H9 (cell line): ENCODE measurements at regions not wholly inside any gene's neighbourhood (a gene's known extent, or its start where the extent isn't known, plus 50 kb on each side); places are given as distances from the start of the nearest gene placed in this dataset.

Source experiments
- DNase-seq: peaks from one replicate; pipeline ENCODE4 v3.0.0-alpha.2; 2017
- H2AFZ ChIP-seq: one replicate; pipeline ENCODE4 v1.6.1; 2013; ENCODE audit warnings: mild to moderate bottlenecking, low read length, control low read depth, moderate library complexity
- H2AK5ac ChIP-seq: 2 replicates; pipeline ENCODE4 v1.6.1; 2013; ENCODE audit warnings: low read length, control low read depth, mixed read lengths; ENCODE audit not compliant: insufficient read length
- H2BK120ac ChIP-seq: one replicate; pipeline ENCODE4 v1.6.1; 2013; ENCODE audit warnings: low read depth, mild to moderate bottlenecking, low read length, control low read depth, inconsistent platforms; ENCODE audit not compliant: poor library complexity, severe bottlenecking
- H2BK12ac ChIP-seq: 2 replicates; pipeline ENCODE4 v1.6.1; 2013; ENCODE audit warnings: low read length, control low read depth, mixed read lengths, low read depth; ENCODE audit not compliant: insufficient read length
- H2BK15ac ChIP-seq: 2 replicates; pipeline ENCODE4 v1.6.1; 2013; ENCODE audit warnings: low read depth, low read length, control low read depth
- H2BK20ac ChIP-seq: one replicate; pipeline ENCODE4 v1.6.1; 2013; ENCODE audit warnings: low read depth, mild to moderate bottlenecking, low read length, control low read depth, inconsistent platforms; ENCODE audit not compliant: poor library complexity, severe bottlenecking
- H2BK5ac ChIP-seq: 2 replicates; pipeline ENCODE4 v1.6.1; 2013; ENCODE audit warnings: low read length, control low read depth, mixed read lengths; ENCODE audit not compliant: insufficient read length
- H3K14ac ChIP-seq: 2 replicates; pipeline ENCODE4 v1.6.1; 2013; ENCODE audit warnings: low read length, control low read depth; ENCODE audit not compliant: insufficient read depth
- H3K18ac ChIP-seq: 2 replicates; pipeline ENCODE4 v1.6.1; 2013; ENCODE audit warnings: low read depth, mild to moderate bottlenecking, mixed read lengths, low read length, control low read depth; ENCODE audit not compliant: insufficient read length
- H3K23ac ChIP-seq: 2 replicates; pipeline ENCODE4 v1.6.1; 2013; ENCODE audit warnings: low read length, control low read depth, mixed read lengths, low read depth; ENCODE audit not compliant: insufficient read length
- H3K23me2 ChIP-seq: 2 replicates; pipeline ENCODE4 v1.6.1; 2013; ENCODE audit warnings: low read depth, mild to moderate bottlenecking, mixed read lengths, low read length, control low read depth; ENCODE audit not compliant: insufficient read length, poor library complexity, severe bottlenecking
- H3K27ac ChIP-seq: 2 replicates; pipeline ENCODE4 v1.5.1; 2013; ENCODE audit warnings: low read length, control low read depth, mixed read lengths, low read depth; ENCODE audit not compliant: insufficient read length
- H3K27me3 ChIP-seq: 2 replicates; pipeline ENCODE4 v1.6.1; 2013; ENCODE audit warnings: low read length, control low read depth, inconsistent platforms; ENCODE audit not compliant: insufficient read depth
- H3K4ac ChIP-seq: 2 replicates; pipeline ENCODE4 v1.6.1; 2013; ENCODE audit warnings: low read depth, mild to moderate bottlenecking, control low read depth, inconsistent platforms, low read length, moderate library complexity
- H3K4me1 ChIP-seq: 2 replicates; pipeline ENCODE4 v1.6.1; 2013; ENCODE audit warnings: low read length, control low read depth, inconsistent platforms; ENCODE audit not compliant: insufficient read depth
- H3K4me2 ChIP-seq: 2 replicates; pipeline ENCODE4 v1.6.1; 2013; ENCODE audit warnings: low read length, control low read depth, mixed read lengths; ENCODE audit not compliant: insufficient read length, insufficient read depth
- H3K56ac ChIP-seq: 2 replicates; pipeline ENCODE4 v1.6.1; 2013; ENCODE audit warnings: low read depth, mild to moderate bottlenecking, mixed read lengths, low read length, control low read depth; ENCODE audit not compliant: insufficient read length
- H3K79me1 ChIP-seq: 2 replicates; pipeline ENCODE4 v1.6.1; 2013; ENCODE audit warnings: low read depth, mild to moderate bottlenecking, moderate library complexity, low read length, control low read depth, inconsistent platforms; ENCODE audit not compliant: insufficient read depth, poor library complexity, severe bottlenecking
- H3K79me2 ChIP-seq: 2 replicates; pipeline ENCODE4 v1.6.1; 2013; ENCODE audit warnings: low read length, control low read depth, inconsistent platforms; ENCODE audit not compliant: insufficient read depth
- H3K9ac ChIP-seq: 2 replicates; pipeline ENCODE4 v1.6.1; 2013; ENCODE audit warnings: low read length, control low read depth, mixed read lengths; ENCODE audit not compliant: insufficient read length; ENCODE audit errors: extremely low read depth
- H3K9me3 ChIP-seq: one replicate; pipeline ENCODE4 v1.6.1; 2013; ENCODE audit warnings: low read depth, low read length, inconsistent platforms; ENCODE audit not compliant: control insufficient read depth
- H3T11ph ChIP-seq: one replicate; pipeline ENCODE4 v1.6.1; 2013; ENCODE audit warnings: mild to moderate bottlenecking, low read length, control low read depth, inconsistent platforms
- H4K20me1 ChIP-seq: one replicate; pipeline ENCODE4 v1.6.1; 2013; ENCODE audit not compliant: control insufficient read depth, insufficient read length, insufficient read depth
- H4K5ac ChIP-seq: 2 replicates; pipeline ENCODE4 v1.6.1; 2013; ENCODE audit warnings: low read depth, mild to moderate bottlenecking, mixed read lengths, low read length, control low read depth; ENCODE audit not compliant: insufficient read length
- H4K8ac ChIP-seq: replicated peaks from 2 replicates; pipeline ENCODE4 v1.6.1; 2013; ENCODE audit warnings: low read length, control low read depth, mixed read lengths, low read depth; ENCODE audit not compliant: insufficient read length
- H4K91ac ChIP-seq: 2 replicates; pipeline ENCODE4 v1.6.1; 2013; ENCODE audit warnings: low read depth, mild to moderate bottlenecking, moderate library complexity, mixed read lengths, low read length, control low read depth; ENCODE audit not compliant: insufficient read length
- H3K27ac Mint-ChIP-seq, 3 experiments: 2 replicates in 2 of 3; 3 replicates in 1 of 3; pipeline ENCODE4 v1.8.0; 2020 to 2021; ENCODE audit warnings: mixed read lengths in 3 of 3, mild to moderate bottlenecking in 1 of 3, moderate library complexity in 1 of 3
- H3K27me3 Mint-ChIP-seq: 2 replicates; pipeline ENCODE4 v1.8.0; 2021; ENCODE audit warnings: low read depth, mild to moderate bottlenecking, moderate library complexity, mixed read lengths
- H3K36me3 Mint-ChIP-seq, 3 experiments: 2 replicates in 2 of 3; 3 replicates in 1 of 3; pipeline ENCODE4 v1.8.0; 2020 to 2021; ENCODE audit warnings: low read depth in 3 of 3, mixed read lengths in 3 of 3; ENCODE audit not compliant: insufficient read depth in 1 of 3
- H3K4me1 Mint-ChIP-seq, 2 experiments: 2 replicates each; pipeline ENCODE4 v1.8.0; 2020; ENCODE audit warnings: mixed read lengths in 2 of 2
- H3K4me3 Mint-ChIP-seq, 2 experiments: 2 replicates in 1 of 2; 3 replicates in 1 of 2; pipeline ENCODE4 v1.8.0; 2020 to 2021; ENCODE audit warnings: mild to moderate bottlenecking in 2 of 2, mixed read lengths in 2 of 2, moderate library complexity in 1 of 2
- H3K9me3 Mint-ChIP-seq, 2 experiments: 2 replicates in 1 of 2; 3 replicates in 1 of 2; pipeline ENCODE4 v1.8.0; 2020; ENCODE audit warnings: mild to moderate bottlenecking in 2 of 2, mixed read lengths in 2 of 2, moderate library complexity in 1 of 2
- WGBS: extraction: QIAGEN DNeasy Blood & Tissue Kit; methylation state at CpG from one replicate; pipeline ENCODE4 v1.1.7; 2013; ENCODE audit warnings: missing lambda C conversion rate, low lambda C conversion rate, mixed read lengths; ENCODE audit not compliant: insufficient read length; ENCODE audit errors: extremely low coverage; 5-methylcytosine and 5-hydroxymethylcytosine counted together
- TF ChIP-seq, protein P1 (sequence below): fragments of 200-600 bp; sonication (generic); conservative IDR thresholded peaks from 3 replicates; pipeline ENCODE4 v1.8.0; 2021; ENCODE audit warnings: antibody characterized with exemption, mild to moderate bottlenecking

DNA sequence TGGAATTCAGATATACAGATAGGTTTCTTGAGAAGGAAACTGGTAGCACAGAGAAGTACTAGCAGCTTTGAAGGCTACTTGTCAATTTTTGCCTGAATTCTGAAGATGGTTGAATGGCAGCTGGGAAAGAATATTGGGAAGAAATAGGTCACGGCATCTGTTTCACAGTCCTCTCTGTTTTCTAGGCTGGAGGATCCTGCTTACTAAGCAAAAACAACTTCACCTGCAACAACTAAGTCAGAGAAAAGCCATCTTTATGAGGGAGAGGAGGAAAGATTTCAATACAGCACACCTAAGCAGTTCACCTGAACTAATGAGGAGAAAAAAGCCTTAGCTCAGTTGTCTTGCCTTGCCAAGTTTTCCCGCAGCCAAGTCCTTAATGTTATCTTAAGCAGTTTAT lies 975.5 kb upstream of the EPHA7 start:
- H3K9me3 ChIP-seq, result no peaks in the 10 kb centered on the region
- H3K9ac ChIP-seq, result no peak overlapping the region
- Mint-ChIP-seq H3K4me3 (no peak overlapping the region), H3K36me3 (no peaks in the 10 kb centered on the region), H3K9me3 (no peaks in the 10 kb centered on the region), H3K27me3 (no peaks in the 10 kb centered on the region), H3K4me1 (no peaks in the 10 kb centered on the region), H3K27ac (no peak overlapping the region)
- H2BK120ac ChIP-seq, result no peak overlapping the region
- no peak overlapping the region for H2BK20ac ChIP-seq
- no CpG with 5 or more reads among the region's 2 CpGs for whole genome bisulfite sequencing
- H2AFZ ChIP-seq, result no peak overlapping the region
- DNase-seq, result no peak
- no peaks in the 10 kb centered on the region for H3K79me1 ChIP-seq
- no peaks in the 10 kb centered on the region for H3K79me2 ChIP-seq
- TF ChIP-seq, protein P1, sequence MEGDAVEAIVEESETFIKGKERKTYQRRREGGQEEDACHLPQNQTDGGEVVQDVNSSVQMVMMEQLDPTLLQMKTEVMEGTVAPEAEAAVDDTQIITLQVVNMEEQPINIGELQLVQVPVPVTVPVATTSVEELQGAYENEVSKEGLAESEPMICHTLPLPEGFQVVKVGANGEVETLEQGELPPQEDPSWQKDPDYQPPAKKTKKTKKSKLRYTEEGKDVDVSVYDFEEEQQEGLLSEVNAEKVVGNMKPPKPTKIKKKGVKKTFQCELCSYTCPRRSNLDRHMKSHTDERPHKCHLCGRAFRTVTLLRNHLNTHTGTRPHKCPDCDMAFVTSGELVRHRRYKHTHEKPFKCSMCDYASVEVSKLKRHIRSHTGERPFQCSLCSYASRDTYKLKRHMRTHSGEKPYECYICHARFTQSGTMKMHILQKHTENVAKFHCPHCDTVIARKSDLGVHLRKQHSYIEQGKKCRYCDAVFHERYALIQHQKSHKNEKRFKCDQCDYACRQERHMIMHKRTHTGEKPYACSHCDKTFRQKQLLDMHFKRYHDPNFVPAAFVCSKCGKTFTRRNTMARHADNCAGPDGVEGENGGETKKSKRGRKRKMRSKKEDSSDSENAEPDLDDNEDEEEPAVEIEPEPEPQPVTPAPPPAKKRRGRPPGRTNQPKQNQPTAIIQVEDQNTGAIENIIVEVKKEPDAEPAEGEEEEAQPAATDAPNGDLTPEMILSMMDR, result no peak
- H3K27ac ChIP-seq, result no peak overlapping the region
- H3K56ac ChIP-seq, result no peak overlapping the region
- H4K5ac ChIP-seq, result no peak overlapping the region
- H2BK5ac ChIP-seq, result no peak overlapping the region
- no peak overlapping the region for H3T11ph ChIP-seq
- H3K18ac ChIP-seq, result no peak overlapping the region
- H3K14ac ChIP-seq, result no peak overlapping the region
- H4K8ac ChIP-seq, result no peak overlapping the region
- no peak overlapping the region for H4K91ac ChIP-seq
- H3K4me1 ChIP-seq, result no peaks in the 10 kb centered on the region
- no peak overlapping the region for H2AK5ac ChIP-seq
- no peak overlapping the region for H2BK12ac ChIP-seq
- H4K20me1 ChIP-seq, result no peaks in the 10 kb centered on the region
- no peak overlapping the region for H3K4me2 ChIP-seq
- H3K23me2 ChIP-seq, result no peaks in the 10 kb centered on the region
- no peak overlapping the region for H2BK15ac ChIP-seq
- H3K23ac ChIP-seq, result no peak overlapping the region
- no peak overlapping the region for H3K4ac ChIP-seq
- no peaks in the 10 kb centered on the region for H3K27me3 ChIP-seq
